HG03565 (cell line): ENCODE measurements at regions not wholly inside any gene's neighbourhood (a gene's known extent, or its start where the extent isn't known, plus 50 kb on each side); places are given as distances from the start of the nearest gene placed in this dataset.

Experiments
- ATAC-seq: cut with Tn5 transposase; IDR thresholded peaks from one replicate; pipeline ENCODE4 v1.9.1; 2021; ENCODE audit warnings: mild to moderate bottlenecking, moderate library complexity; ENCODE audit not compliant: unreplicated experiment

DNA sequence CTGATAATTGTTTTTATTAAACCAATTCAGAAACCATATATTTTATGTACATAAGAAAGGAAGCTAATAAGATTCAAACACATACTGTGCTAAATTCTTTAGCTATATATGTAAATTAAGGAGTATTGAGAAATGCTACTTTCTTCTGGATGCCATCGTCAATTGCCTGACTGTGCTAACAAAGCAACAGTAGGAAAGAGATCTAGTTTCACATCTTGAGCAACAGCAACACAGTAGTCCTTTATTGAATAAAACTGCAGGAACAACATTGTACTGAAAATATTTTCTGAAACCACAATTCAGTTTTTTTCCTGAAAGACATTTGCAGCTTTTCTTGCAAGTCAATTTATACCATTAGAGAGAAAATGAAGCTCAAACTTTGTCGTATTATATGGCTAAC lies 1404.9 kb upstream of the SLC39A10 start:
- no peak for ATAC-seq

DNA sequence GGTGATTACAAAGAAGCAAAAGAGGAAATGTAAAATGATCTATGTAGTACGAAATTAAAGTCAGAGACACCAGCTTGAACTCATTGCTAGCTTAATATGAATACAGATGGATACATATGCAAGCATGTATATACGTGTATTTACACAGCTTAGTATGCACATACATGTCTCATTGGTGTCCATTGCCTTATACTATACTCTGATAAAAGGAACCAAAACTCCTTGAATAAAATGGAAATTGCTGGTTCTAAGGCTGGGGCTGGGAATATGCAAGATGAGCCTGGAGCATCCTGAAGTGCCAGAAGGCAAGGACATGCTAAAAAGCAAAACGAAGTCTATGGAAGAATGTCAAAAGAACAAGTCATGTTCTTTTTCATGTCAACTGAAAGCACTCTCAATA lies 1424.4 kb upstream of the SLC39A10 start:
- no peak for ATAC-seq

- ATAC-seq, result no peak
Observed at GRCh38 chr2:194223218-194223617, 1433.8 kb upstream of the SLC39A10 start.

- ATAC-seq, result no peak
Observed at GRCh38 chr2:194214192-194214591, 1442.8 kb upstream of the SLC39A10 start.

- ATAC-seq, result no peak
Observed at GRCh38 chr2:194205568-194206227, 1451.3 kb upstream of the SLC39A10 start.

GRCh38 chr2:194203898-194204297 lies 1453.1 kb upstream of the SLC39A10 start:
- no peak for ATAC-seq

DNA sequence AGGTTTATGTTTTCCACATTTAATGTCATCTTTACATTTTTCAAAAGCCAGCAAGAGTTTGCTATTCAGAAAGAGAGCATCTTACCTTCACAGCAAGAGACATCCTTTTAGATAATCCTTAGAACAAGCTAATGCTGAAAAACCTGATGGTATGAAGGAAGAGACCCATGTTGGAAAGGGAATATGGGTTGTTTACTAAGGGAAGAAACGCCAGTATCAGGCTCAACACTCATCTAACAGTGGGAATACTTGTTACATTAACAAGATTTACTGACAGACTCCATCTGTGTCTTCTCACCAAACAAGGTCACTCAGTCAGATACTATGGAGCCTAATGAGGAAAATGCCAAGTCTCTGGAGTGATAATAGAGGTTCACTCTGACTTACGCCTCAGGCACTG lies 1474.1 kb upstream of the SLC39A10 start:
- ATAC-seq, result no peak

DNA sequence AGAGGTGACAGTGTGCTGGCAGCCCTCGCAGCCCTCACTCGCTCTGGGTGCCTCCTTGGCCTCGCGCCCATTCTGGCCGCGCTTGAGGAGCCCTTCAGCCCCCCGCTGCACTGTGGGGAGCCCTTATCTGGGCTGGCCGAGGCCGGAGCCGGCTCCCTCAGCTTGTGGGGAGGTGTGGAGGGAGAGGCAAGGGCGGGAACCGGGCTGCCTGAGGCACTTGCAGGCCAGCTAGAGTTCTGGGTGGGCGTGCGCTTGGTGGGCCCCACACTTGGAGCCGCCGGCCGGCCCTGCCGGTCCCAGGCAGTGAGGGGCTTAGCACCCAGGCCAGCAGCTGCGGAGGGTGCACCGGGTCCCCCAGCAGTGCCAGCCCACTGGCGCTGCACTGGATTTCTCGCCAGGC lies 1480.9 kb upstream of the SLC39A10 start:
- ATAC-seq, result no peak

DNA sequence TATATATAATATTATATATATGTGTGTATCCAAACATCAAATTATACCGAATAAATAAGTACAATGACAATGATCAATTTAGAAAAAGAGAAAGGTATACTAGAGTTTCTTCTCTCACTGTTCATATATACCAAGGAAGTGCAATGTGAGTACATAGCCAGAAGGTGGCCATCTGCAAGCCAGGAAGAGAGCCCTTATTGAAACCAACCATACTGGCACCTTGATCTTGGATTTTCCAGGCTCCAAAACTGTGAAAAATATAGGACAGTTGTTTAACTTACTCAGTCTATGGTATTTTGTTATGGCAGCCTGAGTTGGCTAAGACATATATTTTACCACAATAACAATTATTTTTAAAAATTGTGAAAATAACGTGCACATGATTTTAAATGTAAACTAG lies 1490.2 kb upstream of the SLC39A10 start:
- ATAC-seq, result peak; percentile 88

DNA sequence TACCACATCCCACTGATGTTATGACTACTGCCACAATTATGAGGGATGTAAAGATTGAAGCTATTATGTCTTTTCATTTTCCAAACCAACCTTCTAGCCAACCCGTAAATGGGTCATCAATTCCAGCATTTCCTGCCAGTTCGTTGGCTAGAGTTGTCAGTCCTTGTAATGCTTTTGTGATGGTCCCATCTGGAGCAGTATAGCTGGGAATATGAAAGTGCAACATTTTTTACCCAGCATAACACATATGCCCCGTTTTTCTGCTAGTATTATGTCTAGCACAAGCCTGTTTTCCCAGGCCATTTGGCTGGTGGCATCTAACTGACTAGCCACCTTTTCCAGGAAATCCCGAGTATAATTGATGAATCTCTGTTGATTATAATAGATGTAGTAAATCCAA lies 1501.6 kb upstream of the SLC39A10 start:
- no peak for ATAC-seq

- ATAC-seq, result no peak
Observed at GRCh38 chr2:194151231-194151630, 1505.8 kb upstream of the SLC39A10 start.

DNA sequence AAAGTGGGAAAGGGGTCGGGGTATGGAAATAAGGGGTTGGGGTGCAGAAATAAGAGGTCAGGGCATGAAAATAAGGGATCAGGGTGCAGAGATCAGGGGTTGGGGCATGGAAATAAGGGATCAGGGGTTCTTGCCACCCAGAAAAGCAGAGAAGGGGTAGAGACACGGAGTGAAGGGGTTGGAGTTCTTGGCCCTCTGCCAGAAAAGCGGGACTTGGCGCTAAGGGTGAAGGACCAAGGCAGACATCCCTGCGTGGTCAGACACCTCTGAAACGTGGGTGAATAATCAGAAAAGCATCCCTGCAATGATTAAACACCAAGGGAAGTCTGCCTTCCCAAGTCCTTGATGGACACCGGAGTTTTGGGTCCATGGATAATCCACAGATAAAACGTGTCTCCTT lies 1521.6 kb upstream of the SLC39A10 start:
- no peak for ATAC-seq

GRCh38 chr2:194128810-194129209 lies 1528.2 kb upstream of the SLC39A10 start:
- no peak for ATAC-seq

DNA sequence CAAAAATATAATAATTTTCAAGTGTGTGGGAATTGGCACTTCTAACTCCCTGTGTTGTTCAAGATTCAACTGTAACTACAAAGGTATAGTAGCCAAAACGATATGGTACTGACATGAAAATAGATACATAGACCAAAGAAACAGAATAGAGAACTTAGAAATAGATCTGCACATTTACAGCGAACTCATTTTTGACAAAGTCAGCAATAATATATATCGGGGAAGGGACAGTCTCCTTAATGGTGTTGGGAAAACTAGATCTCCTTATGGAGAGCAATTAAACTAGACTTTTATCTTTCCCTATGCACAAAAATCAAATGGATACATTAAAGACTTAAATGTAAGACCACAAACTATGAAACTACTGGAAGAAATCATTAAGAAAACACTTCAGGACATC lies 1530.6 kb upstream of the SLC39A10 start:
- ATAC-seq, result no peak

- no peak for ATAC-seq
Observed at GRCh38 chr2:194116861-194117260, 1540.2 kb upstream of the SLC39A10 start.

- peak; percentile 27 for ATAC-seq
Observed at GRCh38 chr2:194105358-194105757, 1551.7 kb upstream of the SLC39A10 start.

DNA sequence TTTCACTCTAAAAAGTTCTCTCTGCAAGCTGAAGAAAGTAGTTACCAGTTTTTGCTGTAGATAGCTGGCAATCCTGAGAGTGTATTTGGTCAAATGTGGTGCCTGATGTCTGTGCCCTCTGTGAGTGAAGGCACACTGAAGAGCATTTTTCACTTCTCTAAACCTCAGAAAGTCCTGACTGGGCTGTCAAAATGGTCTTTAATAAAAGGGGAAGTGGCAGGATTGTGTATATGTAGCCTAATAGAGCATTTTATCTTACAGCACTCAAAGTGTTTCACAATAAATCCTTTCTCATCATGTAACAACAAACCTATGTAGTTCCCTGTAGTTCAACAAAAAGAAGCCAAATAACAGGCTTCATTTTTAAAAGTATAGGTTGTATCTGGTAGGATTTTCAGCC lies 1552.3 kb upstream of the SLC39A10 start:
- peak; percentile 95 for ATAC-seq

DNA sequence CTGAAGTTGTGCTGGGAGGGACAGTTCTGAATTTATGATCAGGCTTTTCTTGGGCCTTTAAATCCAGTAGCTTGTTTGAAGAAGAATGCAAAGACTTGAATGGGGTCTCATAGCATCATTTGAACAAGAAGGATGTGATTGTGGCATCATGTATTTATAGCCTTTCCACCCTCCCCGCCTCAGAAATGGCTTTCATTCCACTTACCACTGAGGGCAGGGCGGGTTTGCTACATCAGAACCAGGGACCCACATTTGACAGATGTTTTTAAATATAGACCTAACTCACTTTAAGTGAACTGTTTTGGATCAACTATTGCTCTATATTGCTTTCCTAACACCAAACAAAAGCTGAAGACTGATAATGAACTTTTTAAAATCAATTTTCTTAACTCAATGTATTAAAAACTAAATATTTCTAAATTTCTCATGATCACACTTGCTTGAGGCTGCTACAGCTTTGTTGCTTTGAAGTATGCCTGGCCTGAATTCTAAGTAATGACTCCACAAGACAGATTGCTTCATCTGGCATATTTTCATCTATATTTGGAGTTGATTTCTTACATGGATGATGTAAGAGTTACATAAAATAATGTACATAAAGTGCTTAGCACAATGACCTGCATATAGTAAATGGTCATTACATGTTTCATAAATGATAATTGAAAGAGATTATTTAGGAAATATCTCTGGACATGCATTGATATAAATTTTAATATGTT lies 1552.9 kb upstream of the SLC39A10 start:
- peak; percentile 2 for ATAC-seq

- no peak for ATAC-seq
Observed at GRCh38 chr2:194102546-194102945, 1554.5 kb upstream of the SLC39A10 start.

DNA sequence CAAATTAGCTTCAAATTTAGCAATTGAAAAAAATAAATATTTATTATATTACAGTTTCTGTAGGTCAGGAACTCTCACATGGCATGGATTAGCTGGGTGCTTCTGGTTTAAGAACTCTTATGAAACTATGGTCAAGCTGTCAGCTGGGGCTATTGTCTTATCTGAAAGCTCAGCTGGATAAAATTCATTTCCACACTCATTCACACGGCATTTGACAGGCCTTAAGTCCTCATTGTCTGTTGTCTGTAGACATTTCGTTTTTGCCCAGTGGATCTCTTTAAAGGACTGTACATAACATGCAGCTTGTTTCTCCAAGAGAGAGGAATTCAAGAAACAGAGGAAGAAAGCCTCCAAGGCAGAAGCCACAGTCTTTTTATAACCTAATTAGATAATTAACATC lies 1556.8 kb upstream of the SLC39A10 start:
- no peak for ATAC-seq

DNA sequence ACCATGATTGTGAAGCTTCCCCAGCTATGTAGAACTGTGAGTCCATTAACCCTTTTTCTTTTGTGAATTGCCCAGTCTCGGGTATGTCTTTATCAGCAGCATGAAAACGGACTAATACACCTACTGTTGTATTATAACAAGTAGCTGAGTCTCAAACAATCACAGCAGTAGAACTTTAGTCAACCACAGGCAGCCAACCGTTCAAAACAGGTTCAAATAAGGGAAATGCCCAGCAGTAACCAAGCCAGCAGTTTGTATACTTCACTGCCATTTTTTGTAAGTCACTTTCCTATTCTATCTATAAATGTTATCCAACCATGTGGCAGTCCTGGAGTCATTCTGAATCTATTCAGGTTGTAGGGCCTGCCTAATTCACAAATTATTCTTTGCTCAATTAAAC lies 1560.6 kb upstream of the SLC39A10 start:
- ATAC-seq, result no peak

- no peak for ATAC-seq
Observed at GRCh38 chr2:194095359-194095758, 1561.7 kb upstream of the SLC39A10 start.
